ENCODE measurements at regions not wholly inside any gene's neighbourhood (a gene's known extent, or its start where the extent isn't known, plus 50 kb on each side); places are given as distances from the start of the nearest gene placed in this dataset.

DNA sequence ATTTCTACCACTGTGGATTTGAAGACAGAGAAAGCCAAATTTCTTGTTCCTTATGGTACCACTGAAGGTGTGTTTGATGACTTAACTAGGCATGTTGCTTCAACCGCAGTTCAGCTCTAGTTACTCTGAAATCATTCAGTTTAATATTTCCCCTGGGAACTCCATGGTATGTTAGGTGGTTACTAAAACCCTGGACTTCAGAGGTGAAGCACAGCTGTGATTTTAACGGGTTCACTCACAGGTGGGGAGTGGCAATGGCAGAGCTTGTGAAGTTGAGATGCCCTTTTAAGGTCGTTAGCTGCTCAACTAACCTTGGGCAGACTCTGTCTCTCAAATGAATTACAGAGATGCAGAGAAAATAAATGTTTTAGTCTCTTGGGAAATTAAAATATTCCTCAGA is 163.6 kb upstream of the PHYHIPL start:
- no peaks in the 10 kb centered on the region for H3K27me3 ChIP-seq (ENCODE audit: control insufficient read depth in 2 of 2, insufficient read depth in 2 of 2, low read length in 2 of 2)
- H3K4me3 Mint-ChIP-seq = no peak overlapping the region
- peaks cover 0 to 7% (median 0%) of the 10 kb centered on the region in 11 donors for H3K9me3 Mint-ChIP-seq
- no peaks in the 10 kb centered on the region for H3K9me3 ChIP-seq (ENCODE audit: control insufficient read depth in 2 of 3, low read length in 3 of 3)
- intact Hi-C loops (cut with micrococcal nuclease) = no loop called here
- ChIA-PET CTCF (no interaction called here), POLR2A (no interaction called here)
- no peak overlapping the region for H3K27ac Mint-ChIP-seq
- peaks cover 0 to 4% (median 0%) of the 10 kb centered on the region in 5 donors for H3K27me3 Mint-ChIP-seq
- DNase-seq = no peak
- no peak overlapping the region for H3K4me3 ChIP-seq (ENCODE audit: low read length)
- no peaks in the 10 kb centered on the region for H3K36me3 ChIP-seq (ENCODE audit: control insufficient read depth in 2 of 3, insufficient read depth in 3 of 3, low read length in 3 of 3)
- H3K27ac ChIP-seq (ENCODE audit: low read depth, low read length) = no peak overlapping the region
- no peaks in the 10 kb centered on the region for H3K36me3 Mint-ChIP-seq
- H3K4me1 Mint-ChIP-seq = no peaks in the 10 kb centered on the region
- ATAC-seq = no peak
- H3K4me1 ChIP-seq (ENCODE audit: control insufficient read depth in 2 of 2, insufficient read depth in 2 of 2, low read length in 2 of 2) = no peaks in the 10 kb centered on the region

DNA sequence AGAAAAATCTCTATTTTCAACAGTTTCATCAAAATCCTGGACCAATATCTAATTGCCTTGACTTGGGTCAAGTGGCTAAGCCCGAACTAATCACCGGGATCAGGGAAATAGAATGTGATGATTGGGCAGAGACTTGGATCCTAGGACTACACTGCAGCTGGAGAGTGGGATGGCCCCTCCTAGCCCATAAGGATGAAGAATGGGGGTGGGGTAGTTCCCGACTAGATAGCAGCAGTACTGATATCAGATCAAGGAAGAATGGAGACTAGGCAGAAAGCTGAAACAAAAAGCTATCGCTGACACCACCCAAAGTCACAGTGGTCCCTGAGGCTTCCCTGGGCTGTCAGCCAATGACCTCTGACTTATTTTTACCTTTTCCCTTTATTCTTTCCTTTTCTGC is 160.4 kb upstream of the PHYHIPL start:
- Mint-ChIP-seq H3K27me3 (peaks cover 0 to 4% (median 0%) of the 10 kb centered on the region in 5 donors), H3K27ac (no peak overlapping the region), H3K4me3 (no peak overlapping the region), H3K4me1 (no peaks in the 10 kb centered on the region), H3K9me3 (peaks cover 0 to 5% (median 0%) of the 10 kb centered on the region in 11 donors), H3K36me3 (no peaks in the 10 kb centered on the region)
- Histone ChIP-seq H3K4me1 (ENCODE audit: control insufficient read depth in 2 of 2, insufficient read depth in 2 of 2, low read length in 2 of 2) (no peaks in the 10 kb centered on the region), H3K36me3 (ENCODE audit: control insufficient read depth in 2 of 3, insufficient read depth in 3 of 3, low read length in 3 of 3) (no peaks in the 10 kb centered on the region), H3K4me3 (ENCODE audit: low read length) (no peak overlapping the region), H3K27me3 (ENCODE audit: control insufficient read depth in 2 of 2, insufficient read depth in 2 of 2, low read length in 2 of 2) (no peaks in the 10 kb centered on the region), H3K9me3 (ENCODE audit: control insufficient read depth in 2 of 3, low read length in 3 of 3) (no peaks in the 10 kb centered on the region), H3K27ac (ENCODE audit: low read depth, low read length) (no peak overlapping the region)
- ATAC-seq (no peak), DNase-seq (no peak)
- ChIA-PET CTCF (no interaction called here), POLR2A (no interaction called here)
- intact Hi-C loops (cut with micrococcal nuclease) = no loop called here

DNA sequence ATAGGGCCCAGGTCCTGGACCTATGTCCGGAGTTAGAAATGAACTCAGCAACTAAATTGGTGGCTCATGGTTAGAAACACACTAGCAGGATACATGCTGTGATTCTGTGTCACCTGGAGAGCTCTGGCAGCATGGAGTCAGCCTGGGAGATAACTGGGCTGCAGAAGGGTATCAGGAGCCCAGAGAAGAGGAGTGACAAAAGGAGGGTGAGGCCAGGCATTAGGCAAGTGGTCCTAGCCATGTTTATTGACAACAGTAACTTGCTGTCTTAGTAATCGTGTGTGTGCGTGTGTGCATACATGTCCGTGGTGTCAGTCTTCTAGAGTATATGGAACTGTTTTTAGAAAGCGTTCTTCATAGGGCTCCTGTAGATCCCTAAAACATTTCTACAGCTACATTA is 157.5 kb upstream of the PHYHIPL start:
- Mint-ChIP-seq H3K36me3 (no peaks in the 10 kb centered on the region), H3K4me1 (no peaks in the 10 kb centered on the region), H3K27me3 (peaks cover 0 to 4% (median 0%) of the 10 kb centered on the region in 5 donors), H3K9me3 (peaks cover 0 to 5% (median 0%) of the 10 kb centered on the region in 11 donors), H3K4me3 (no peak overlapping the region), H3K27ac (no peak overlapping the region)
- no peak for DNase-seq
- CTCF ChIA-PET = no interaction called here
- POLR2A ChIA-PET = no interaction called here
- H3K36me3 ChIP-seq (ENCODE audit: control insufficient read depth in 2 of 3, insufficient read depth in 3 of 3, low read length in 3 of 3) = no peaks in the 10 kb centered on the region
- no peak overlapping the region for H3K27ac ChIP-seq (ENCODE audit: low read depth, low read length)
- H3K4me1 ChIP-seq (ENCODE audit: control insufficient read depth in 2 of 2, insufficient read depth in 2 of 2, low read length in 2 of 2) = no peaks in the 10 kb centered on the region
- no peak for ATAC-seq
- H3K9me3 ChIP-seq (ENCODE audit: control insufficient read depth in 2 of 3, low read length in 3 of 3) = no peaks in the 10 kb centered on the region
- intact Hi-C loops (cut with micrococcal nuclease) = no loop called here
- H3K4me3 ChIP-seq (ENCODE audit: low read length) = no peak overlapping the region
- no peaks in the 10 kb centered on the region for H3K27me3 ChIP-seq (ENCODE audit: control insufficient read depth in 2 of 2, insufficient read depth in 2 of 2, low read length in 2 of 2)

DNA sequence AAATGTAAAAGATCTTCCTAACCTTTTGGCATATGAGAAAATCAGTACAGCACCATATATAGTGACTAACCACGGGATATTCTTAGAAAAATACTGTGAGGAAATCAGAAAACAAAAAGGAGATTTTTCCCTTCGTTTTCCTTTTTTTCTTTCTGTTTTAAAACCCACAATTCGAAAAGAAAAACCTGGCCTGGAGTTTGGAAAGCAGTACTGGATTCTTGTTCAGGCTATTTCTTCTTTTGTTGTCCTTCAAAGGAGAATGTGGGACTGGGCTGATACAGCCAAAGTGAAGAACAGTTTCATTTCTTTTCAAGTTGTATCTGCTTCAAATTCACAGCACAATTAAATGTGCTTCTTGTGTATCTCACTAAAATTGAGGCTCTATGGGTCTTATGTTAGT is 156.8 kb upstream of the PHYHIPL start:
- no peaks in the 10 kb centered on the region for H3K36me3 Mint-ChIP-seq
- H3K27me3 Mint-ChIP-seq = peaks cover 0 to 4% (median 0%) of the 10 kb centered on the region in 5 donors
- H3K9me3 Mint-ChIP-seq = peaks cover 0 to 5% (median 0%) of the 10 kb centered on the region in 11 donors
- no peaks in the 10 kb centered on the region for H3K4me1 Mint-ChIP-seq
- no peak overlapping the region for H3K27ac Mint-ChIP-seq
- Histone ChIP-seq H3K27ac (ENCODE audit: low read depth, low read length) (no peak overlapping the region), H3K4me3 (ENCODE audit: low read length) (no peak overlapping the region), H3K9me3 (ENCODE audit: control insufficient read depth in 2 of 3, low read length in 3 of 3) (no peaks in the 10 kb centered on the region), H3K4me1 (ENCODE audit: control insufficient read depth in 2 of 2, insufficient read depth in 2 of 2, low read length in 2 of 2) (no peaks in the 10 kb centered on the region), H3K36me3 (ENCODE audit: control insufficient read depth in 2 of 3, insufficient read depth in 3 of 3, low read length in 3 of 3) (no peaks in the 10 kb centered on the region), H3K27me3 (ENCODE audit: control insufficient read depth in 2 of 2, insufficient read depth in 2 of 2, low read length in 2 of 2) (no peaks in the 10 kb centered on the region)
- no peak for ATAC-seq
- DNase-seq = no peak
- POLR2A ChIA-PET = no interaction called here
- intact Hi-C loops (cut with micrococcal nuclease) = no loop called here
- H3K4me3 Mint-ChIP-seq = no peak overlapping the region
- CTCF ChIA-PET = no interaction called here

DNA sequence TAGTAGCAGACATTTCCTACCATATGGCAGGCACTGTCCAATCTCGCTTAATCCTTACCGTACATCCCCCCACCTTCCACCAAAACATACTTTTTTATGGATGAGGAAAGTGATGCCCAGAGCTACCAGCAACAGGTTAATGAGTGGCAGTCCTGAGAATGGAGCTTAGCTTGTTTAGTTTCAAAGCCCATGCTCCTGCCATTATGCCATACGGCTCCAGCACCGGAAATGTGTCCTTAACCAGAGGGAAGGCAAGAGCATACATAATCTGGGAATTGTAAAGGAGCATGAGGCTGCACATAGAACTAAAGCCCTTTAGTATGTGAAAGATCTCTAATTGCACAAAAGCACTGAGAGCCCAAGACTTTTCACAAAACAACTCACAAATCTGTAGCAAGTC is 155.9 kb upstream of the PHYHIPL start:
- no peak overlapping the region for H3K4me3 Mint-ChIP-seq
- Histone ChIP-seq H3K27me3 (ENCODE audit: control insufficient read depth in 2 of 2, insufficient read depth in 2 of 2, low read length in 2 of 2) (no peaks in the 10 kb centered on the region), H3K4me1 (ENCODE audit: control insufficient read depth in 2 of 2, insufficient read depth in 2 of 2, low read length in 2 of 2) (no peaks in the 10 kb centered on the region), H3K4me3 (ENCODE audit: low read length) (no peak overlapping the region), H3K36me3 (ENCODE audit: control insufficient read depth in 2 of 3, insufficient read depth in 3 of 3, low read length in 3 of 3) (no peaks in the 10 kb centered on the region), H3K9me3 (ENCODE audit: control insufficient read depth in 2 of 3, low read length in 3 of 3) (no peaks in the 10 kb centered on the region), H3K27ac (ENCODE audit: low read depth, low read length) (no peak overlapping the region)
- intact Hi-C loops (cut with micrococcal nuclease) = no loop called here
- ATAC-seq (no peak), DNase-seq (no peak)
- H3K27me3 Mint-ChIP-seq = peaks cover 0 to 4% (median 0%) of the 10 kb centered on the region in 5 donors
- no peak overlapping the region for H3K27ac Mint-ChIP-seq
- CTCF ChIA-PET = no interaction called here
- POLR2A ChIA-PET = no interaction called here
- no peaks in the 10 kb centered on the region for H3K9me3 Mint-ChIP-seq
- no peaks in the 10 kb centered on the region for H3K36me3 Mint-ChIP-seq
- no peaks in the 10 kb centered on the region for H3K4me1 Mint-ChIP-seq

DNA sequence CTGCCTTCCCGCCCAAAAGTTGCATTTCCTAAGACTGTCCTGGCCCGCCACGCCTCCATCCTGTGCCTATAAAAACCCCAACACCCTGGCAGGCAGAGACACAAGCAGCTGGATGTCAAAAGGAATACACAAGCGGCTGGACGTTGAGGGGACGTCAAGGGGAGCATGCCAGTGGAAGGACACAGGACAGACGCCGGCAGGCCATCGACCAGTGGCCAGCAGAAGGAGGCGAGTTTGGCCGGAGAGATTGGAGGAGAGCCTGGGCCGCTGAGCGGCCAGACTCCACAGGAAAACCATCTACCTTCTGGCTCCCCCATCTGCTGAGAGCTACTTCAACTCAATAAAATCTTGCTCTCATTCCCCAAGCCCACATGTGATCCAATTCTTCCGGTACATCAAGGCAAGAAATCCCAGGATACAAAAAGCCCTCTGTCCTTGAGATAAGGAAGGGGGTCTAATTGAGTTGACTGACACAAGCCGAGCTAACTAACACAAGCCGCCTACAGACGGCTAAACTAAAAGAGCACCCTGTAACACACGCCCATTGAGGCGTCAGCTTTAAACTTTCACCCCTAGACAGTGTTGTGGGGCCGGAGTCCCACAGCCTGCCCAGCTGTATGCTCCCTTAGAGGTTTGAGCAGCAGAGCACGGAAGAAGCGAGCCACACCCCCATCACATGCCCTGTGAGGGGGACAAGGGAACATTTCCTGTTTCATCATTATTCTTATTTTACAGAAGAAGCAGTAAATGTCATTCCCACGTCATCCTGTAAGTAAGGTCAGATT is 150.3 kb upstream of the PHYHIPL start:
- ChIA-PET CTCF (no interaction called here), POLR2A (no interaction called here)
- Mint-ChIP-seq H3K4me3 (no peak overlapping the region), H3K4me1 (no peaks in the 10 kb centered on the region), H3K27me3 (no peaks in the 10 kb centered on the region), H3K9me3 (peaks cover 0 to 14% (median 4%) of the 10 kb centered on the region in 11 donors), H3K27ac (no peak overlapping the region), H3K36me3 (no peaks in the 10 kb centered on the region)
- Histone ChIP-seq H3K4me1 (ENCODE audit: control insufficient read depth in 2 of 2, insufficient read depth in 2 of 2, low read length in 2 of 2) (no peaks in the 10 kb centered on the region), H3K36me3 (ENCODE audit: control insufficient read depth in 2 of 3, insufficient read depth in 3 of 3, low read length in 3 of 3) (no peaks in the 10 kb centered on the region), H3K27me3 (ENCODE audit: control insufficient read depth in 2 of 2, insufficient read depth in 2 of 2, low read length in 2 of 2) (no peaks in the 10 kb centered on the region), H3K27ac (ENCODE audit: low read depth, low read length) (no peak overlapping the region), H3K4me3 (ENCODE audit: low read length) (no peak overlapping the region), H3K9me3 (ENCODE audit: control insufficient read depth in 2 of 3, low read length in 3 of 3) (no peaks in the 10 kb centered on the region)
- intact Hi-C loops (cut with micrococcal nuclease) = no loop called here
- no peak for DNase-seq
- ATAC-seq = no peak

DNA sequence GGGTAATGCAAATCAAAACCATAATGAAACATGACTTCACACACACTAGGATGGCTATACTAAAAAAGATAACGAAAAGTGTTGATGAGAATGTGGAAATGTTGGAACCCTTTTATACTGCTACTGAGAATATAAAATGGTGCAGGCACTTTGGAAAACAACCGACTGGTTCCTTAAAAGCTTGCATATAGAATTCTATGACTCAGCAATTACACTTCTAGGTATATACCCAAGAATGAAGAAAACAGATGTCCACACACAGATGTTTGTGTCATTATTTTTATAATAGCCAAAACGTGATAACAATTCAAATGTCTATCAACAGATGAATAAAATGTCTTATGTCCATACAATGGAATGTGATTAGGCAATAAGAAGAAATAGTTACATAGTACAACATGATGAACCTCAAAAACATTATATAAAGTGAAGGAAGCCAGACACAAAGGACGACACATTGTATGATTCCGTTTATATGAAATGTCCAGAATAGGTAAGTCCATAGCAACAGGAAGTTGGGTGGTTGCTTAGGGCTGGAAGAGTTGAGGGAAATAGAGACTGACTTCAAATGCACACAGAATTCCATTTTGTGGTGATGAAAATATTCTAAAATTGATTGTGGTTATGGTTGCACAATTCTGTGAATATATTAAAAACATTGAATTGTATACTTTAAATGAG is 148.3 kb upstream of the PHYHIPL start:
- ChIA-PET POLR2A (no interaction called here), CTCF (no interaction called here)

More for the DNA sequence above, 148.3 kb upstream of the PHYHIPL start:
- Mint-ChIP-seq H3K27me3 (no peaks in the 10 kb centered on the region), H3K27ac (no peak overlapping the region), H3K9me3 (peaks cover 0 to 14% (median 4%) of the 10 kb centered on the region in 11 donors), H3K36me3 (no peaks in the 10 kb centered on the region), H3K4me1 (no peaks in the 10 kb centered on the region), H3K4me3 (no peak overlapping the region)
- H3K36me3 ChIP-seq (ENCODE audit: control insufficient read depth in 2 of 3, insufficient read depth in 3 of 3, low read length in 3 of 3) = no peaks in the 10 kb centered on the region
- no peaks in the 10 kb centered on the region for H3K4me1 ChIP-seq (ENCODE audit: control insufficient read depth in 2 of 2, insufficient read depth in 2 of 2, low read length in 2 of 2)
- no peaks in the 10 kb centered on the region for H3K9me3 ChIP-seq (ENCODE audit: control insufficient read depth in 2 of 3, low read length in 3 of 3)
- no peak for DNase-seq
- H3K27me3 ChIP-seq (ENCODE audit: control insufficient read depth in 2 of 2, insufficient read depth in 2 of 2, low read length in 2 of 2) = no peaks in the 10 kb centered on the region
- no peak for ATAC-seq
- H3K27ac ChIP-seq (ENCODE audit: low read depth, low read length) = no peak overlapping the region
- intact Hi-C loops (cut with micrococcal nuclease) = no loop called here
- H3K4me3 ChIP-seq (ENCODE audit: low read length) = no peak overlapping the region

Measured in naive thymus-derived CD4-positive, alpha-beta T cell (primary cell).